ENCODE measurements at regions not wholly inside any gene's neighbourhood (a gene's known extent, or its start where the extent isn't known, plus 50 kb on each side); places are given as distances from the start of the nearest gene placed in this dataset.
"Not testable (repeated sequence)": the region's sequence is repeated elsewhere in the genome, so short reads cannot be mapped to it uniquely, and the experiment has no call there.

- H3K27me3 ChIP-seq (ENCODE audit: insufficient read depth, low read depth): no peaks in the 10 kb centered on the region
- H3K4me2 ChIP-seq: no peak overlapping the region
- H4K20me1 ChIP-seq (ENCODE audit: insufficient read depth): no peaks in the 10 kb centered on the region
- TF ChIP-seq CTCF (conservative IDR thresholded peaks at IDR 0.05; ENCODE audit: low read depth, low read length): no peak
- no peaks in the 10 kb centered on the region for H3K4me1 ChIP-seq (ENCODE audit: low read depth, poor library complexity, severe bottlenecking)
- H3K36me3 ChIP-seq (ENCODE audit: insufficient read depth): no peaks in the 10 kb centered on the region
- no peak overlapping the region for H3K27ac ChIP-seq
- H3K4me3 ChIP-seq (IDR thresholded peaks at IDR 0.05; ENCODE audit: insufficient read depth, low read depth, low read length): no peak overlapping the region
- no peaks in the 10 kb centered on the region for H3K79me2 ChIP-seq (ENCODE audit: insufficient read depth, low read depth)
- H2AFZ ChIP-seq (ENCODE audit: low read depth): no peak overlapping the region
- H3K9ac ChIP-seq: no peak overlapping the region
Measured at GRCh38 chr2:139556789-139557188, 776.6 kb upstream of the NXPH2 start.

GRCh38 chr2:139550873-139551272 is 770.7 kb upstream of the NXPH2 start:
- H3K4me1 ChIP-seq (ENCODE audit: low read depth, poor library complexity, severe bottlenecking): no peaks in the 10 kb centered on the region
- TF ChIP-seq CTCF (conservative IDR thresholded peaks at IDR 0.05; ENCODE audit: low read depth, low read length): no peak

GRCh38 chr2:139550341-139550740 is 770.2 kb upstream of the NXPH2 start:
- no peak for TF ChIP-seq CTCF (conservative IDR thresholded peaks at IDR 0.05; ENCODE audit: low read depth, low read length)
- Histone ChIP-seq H2AFZ (ENCODE audit: low read depth) (no peak overlapping the region), H3K79me2 (ENCODE audit: insufficient read depth, low read depth) (no peaks in the 10 kb centered on the region), H3K27ac (no peak overlapping the region), H3K27me3 (ENCODE audit: insufficient read depth, low read depth) (no peaks in the 10 kb centered on the region), H3K4me3 (IDR thresholded peaks at IDR 0.05; ENCODE audit: insufficient read depth, low read depth, low read length) (no peak overlapping the region), H3K9ac (no peak overlapping the region), H3K4me2 (no peak overlapping the region), H4K20me1 (ENCODE audit: insufficient read depth) (no peaks in the 10 kb centered on the region), H3K36me3 (ENCODE audit: insufficient read depth) (no peaks in the 10 kb centered on the region), H3K4me1 (ENCODE audit: low read depth, poor library complexity, severe bottlenecking) (no peaks in the 10 kb centered on the region)

More at GRCh38 chr2:139550873-139551272, 770.7 kb upstream of the NXPH2 start:
- Histone ChIP-seq H3K36me3 (ENCODE audit: insufficient read depth) (no peaks in the 10 kb centered on the region), H4K20me1 (ENCODE audit: insufficient read depth) (no peaks in the 10 kb centered on the region), H3K27me3 (ENCODE audit: insufficient read depth, low read depth) (no peaks in the 10 kb centered on the region), H2AFZ (ENCODE audit: low read depth) (no peak overlapping the region), H3K79me2 (ENCODE audit: insufficient read depth, low read depth) (no peaks in the 10 kb centered on the region), H3K4me3 (IDR thresholded peaks at IDR 0.05; ENCODE audit: insufficient read depth, low read depth, low read length) (no peak overlapping the region), H3K9ac (no peak overlapping the region), H3K4me2 (no peak overlapping the region), H3K27ac (no peak overlapping the region)

GRCh38 chr2:139544186-139544851 is 764.1 kb upstream of the NXPH2 start:
- no peak for TF ChIP-seq CTCF (conservative IDR thresholded peaks at IDR 0.05; ENCODE audit: low read depth, low read length)
- Histone ChIP-seq H3K9ac (no peak overlapping the region), H3K4me2 (no peak overlapping the region), H4K20me1 (ENCODE audit: insufficient read depth) (no peaks in the 10 kb centered on the region), H3K79me2 (ENCODE audit: insufficient read depth, low read depth) (no peaks in the 10 kb centered on the region), H3K36me3 (ENCODE audit: insufficient read depth) (no peaks in the 10 kb centered on the region), H3K4me1 (ENCODE audit: low read depth, poor library complexity, severe bottlenecking) (no peaks in the 10 kb centered on the region), H3K4me3 (IDR thresholded peaks at IDR 0.05; ENCODE audit: insufficient read depth, low read depth, low read length) (no peak overlapping the region), H2AFZ (ENCODE audit: low read depth) (no peak overlapping the region), H3K27me3 (ENCODE audit: insufficient read depth, low read depth) (no peaks in the 10 kb centered on the region), H3K27ac (no peak overlapping the region)

GRCh38 chr2:139538332-139539020 is 758.3 kb upstream of the NXPH2 start:
- H3K27ac ChIP-seq: peak overlapping the region; percentile 72
- H2AFZ ChIP-seq (ENCODE audit: low read depth): peak overlapping the region; percentile 71
- H3K9ac ChIP-seq: peak overlapping the region; percentile 56; the same call in 1 of the 2 replicates
- not testable (repeated sequence) for H3K4me3 ChIP-seq (IDR thresholded peaks at IDR 0.05; ENCODE audit: insufficient read depth, low read depth, low read length); H3K79me2 ChIP-seq (ENCODE audit: insufficient read depth, low read depth); H3K36me3 ChIP-seq (ENCODE audit: insufficient read depth); H3K27me3 ChIP-seq (ENCODE audit: insufficient read depth, low read depth); H4K20me1 ChIP-seq (ENCODE audit: insufficient read depth); H3K4me1 ChIP-seq (ENCODE audit: low read depth, poor library complexity, severe bottlenecking); H3K4me2 ChIP-seq
